ENCODE measurements at regions not wholly inside any gene's neighbourhood (a gene's known extent, or its start where the extent isn't known, plus 50 kb on each side); places are given as distances from the start of the nearest gene placed in this dataset.

- H3K4me3 ChIP-seq, result no peak overlapping the region
- no peaks in the 10 kb centered on the region for H3K36me3 ChIP-seq (ENCODE audit: insufficient read depth, low read length)
- DNase-seq (ENCODE audit: low read depth, low spot score), result no peak
- H3K27ac ChIP-seq, result no peak overlapping the region
- no peak for TF ChIP-seq EZH2 (IDR thresholded peaks at IDR 0.05)
- no peak for TF ChIP-seq FOXP2 (optimal IDR thresholded peaks at IDR 0.05; ENCODE audit: control extremely low read depth, extremely low read length, insufficient read depth)
- TF ChIP-seq POLR2AphosphoS5 (IDR thresholded peaks at IDR 0.05; ENCODE audit: borderline replicate concordance, low read depth, low read length), result no peak
- no peak overlapping the region for H3K9ac ChIP-seq (ENCODE audit: insufficient read length)
- no peaks in the 10 kb centered on the region for H3K9me3 ChIP-seq (ENCODE audit: low read depth, low read length)
Measured at GRCh38 chr12:114302606-114303315, 103.2 kb downstream of the TBX5 start.

GRCh38 chr12:114302117-114302516 is 103.8 kb downstream of the TBX5 start:
- Histone ChIP-seq H3K9ac (ENCODE audit: insufficient read length) (no peak overlapping the region), H3K9me3 (ENCODE audit: low read depth, low read length) (no peaks in the 10 kb centered on the region), H3K27ac (no peak overlapping the region), H3K36me3 (ENCODE audit: insufficient read depth, low read length) (no peaks in the 10 kb centered on the region), H3K4me3 (no peak overlapping the region)
- no peak for DNase-seq (ENCODE audit: low read depth, low spot score)
- no peak for TF ChIP-seq FOXP2 (optimal IDR thresholded peaks at IDR 0.05; ENCODE audit: control extremely low read depth, extremely low read length, insufficient read depth)

GRCh38 chr12:114294303-114294685 is 111.7 kb downstream of the TBX5 start:
- DNase-seq (ENCODE audit: low read depth, low spot score), result no peak
- H3K9ac ChIP-seq (ENCODE audit: insufficient read length), result no peak overlapping the region
- no peaks in the 10 kb centered on the region for H3K36me3 ChIP-seq (ENCODE audit: insufficient read depth, low read length)
- no peak overlapping the region for H3K27ac ChIP-seq
- no peaks in the 10 kb centered on the region for H3K9me3 ChIP-seq (ENCODE audit: low read depth, low read length)
- no peak overlapping the region for H3K4me3 ChIP-seq
- no peak for TF ChIP-seq FOXP2 (optimal IDR thresholded peaks at IDR 0.05; ENCODE audit: control extremely low read depth, extremely low read length, insufficient read depth)
- no peak for TF ChIP-seq EZH2 (IDR thresholded peaks at IDR 0.05)
- no peak for TF ChIP-seq POLR2AphosphoS5 (IDR thresholded peaks at IDR 0.05; ENCODE audit: borderline replicate concordance, low read depth, low read length)

- Histone ChIP-seq H3K9ac (ENCODE audit: insufficient read length) (no peak overlapping the region), H3K36me3 (ENCODE audit: insufficient read depth, low read length) (no peaks in the 10 kb centered on the region), H3K4me3 (no peak overlapping the region), H3K9me3 (ENCODE audit: low read depth, low read length) (no peaks in the 10 kb centered on the region), H3K27ac (no peak overlapping the region)
- no peak for DNase-seq (ENCODE audit: low read depth, low spot score)
- TF ChIP-seq EZH2 (IDR thresholded peaks at IDR 0.05) (no peak), POLR2AphosphoS5 (IDR thresholded peaks at IDR 0.05; ENCODE audit: borderline replicate concordance, low read depth, low read length) (no peak), FOXP2 (optimal IDR thresholded peaks at IDR 0.05; ENCODE audit: control extremely low read depth, extremely low read length, insufficient read depth) (no peak)
Measured at GRCh38 chr12:114293571-114294302, 112.2 kb downstream of the TBX5 start.

- TF ChIP-seq EZH2 (IDR thresholded peaks at IDR 0.05) (no peak), FOXP2 (optimal IDR thresholded peaks at IDR 0.05; ENCODE audit: control extremely low read depth, extremely low read length, insufficient read depth) (no peak), POLR2AphosphoS5 (IDR thresholded peaks at IDR 0.05; ENCODE audit: borderline replicate concordance, low read depth, low read length) (no peak)
- no peaks in the 10 kb centered on the region for H3K36me3 ChIP-seq (ENCODE audit: insufficient read depth, low read length)
- no peak for DNase-seq (ENCODE audit: low read depth, low spot score)
Measured at GRCh38 chr12:114293073-114293472, 112.9 kb downstream of the TBX5 start.

GRCh38 chr12:114291389-114292060 is 114.4 kb downstream of the TBX5 start:
- Histone ChIP-seq H3K36me3 (ENCODE audit: insufficient read depth, low read length) (no peaks in the 10 kb centered on the region), H3K4me3 (no peak overlapping the region), H3K9ac (ENCODE audit: insufficient read length) (no peak overlapping the region), H3K9me3 (ENCODE audit: low read depth, low read length) (no peaks in the 10 kb centered on the region), H3K27ac (no peak overlapping the region)
- DNase-seq (ENCODE audit: low read depth, low spot score), result no peak
- TF ChIP-seq POLR2AphosphoS5 (IDR thresholded peaks at IDR 0.05; ENCODE audit: borderline replicate concordance, low read depth, low read length), result no peak
- no peak for TF ChIP-seq FOXP2 (optimal IDR thresholded peaks at IDR 0.05; ENCODE audit: control extremely low read depth, extremely low read length, insufficient read depth)
- TF ChIP-seq EZH2 (IDR thresholded peaks at IDR 0.05), result no peak

More at GRCh38 chr12:114293073-114293472, 112.9 kb downstream of the TBX5 start:
- Histone ChIP-seq H3K9me3 (ENCODE audit: low read depth, low read length) (no peaks in the 10 kb centered on the region), H3K9ac (ENCODE audit: insufficient read length) (no peak overlapping the region), H3K4me3 (no peak overlapping the region), H3K27ac (no peak overlapping the region)

- H3K27ac ChIP-seq, result no peak overlapping the region
- no peaks in the 10 kb centered on the region for H3K9me3 ChIP-seq (ENCODE audit: low read depth, low read length)
- DNase-seq (ENCODE audit: low read depth, low spot score), result no peak
- H3K36me3 ChIP-seq (ENCODE audit: insufficient read depth, low read length), result no peaks in the 10 kb centered on the region
- TF ChIP-seq POLR2AphosphoS5 (IDR thresholded peaks at IDR 0.05; ENCODE audit: borderline replicate concordance, low read depth, low read length) (no peak), FOXP2 (optimal IDR thresholded peaks at IDR 0.05; ENCODE audit: control extremely low read depth, extremely low read length, insufficient read depth) (no peak), EZH2 (IDR thresholded peaks at IDR 0.05) (no peak)
- H3K4me3 ChIP-seq, result no peak overlapping the region
- no peak overlapping the region for H3K9ac ChIP-seq (ENCODE audit: insufficient read length)
Measured at GRCh38 chr12:114287821-114288525, 118.0 kb downstream of the TBX5 start.

- Histone ChIP-seq H3K9ac (ENCODE audit: insufficient read length) (no peak overlapping the region), H3K36me3 (ENCODE audit: insufficient read depth, low read length) (no peaks in the 10 kb centered on the region), H3K27ac (no peak overlapping the region), H3K9me3 (ENCODE audit: low read depth, low read length) (no peaks in the 10 kb centered on the region), H3K4me3 (no peak overlapping the region)
- no peak for DNase-seq (ENCODE audit: low read depth, low spot score)
- TF ChIP-seq POLR2AphosphoS5 (IDR thresholded peaks at IDR 0.05; ENCODE audit: borderline replicate concordance, low read depth, low read length) (no peak), FOXP2 (optimal IDR thresholded peaks at IDR 0.05; ENCODE audit: control extremely low read depth, extremely low read length, insufficient read depth) (no peak), EZH2 (IDR thresholded peaks at IDR 0.05) (no peak)
Measured at GRCh38 chr12:114286145-114286544, 119.8 kb downstream of the TBX5 start.

Data from SK-N-MC (cell line).